NCI-H510A treated with DMSO at 0.1 percent for 48 hours (cell line): ENCODE measurements at regions not wholly inside any gene's neighbourhood (a gene's known extent, or its start where the extent isn't known, plus 50 kb on each side); places are given as distances from the start of the nearest gene placed in this dataset.

Experiments used
- DNase-seq: peaks from one replicate; lab custom pipeline; 2025; lab: John Stamatoyannopoulos, UW

- no peak for DNase-seq
Measured at GRCh38 chr16:82497139-82497538, 129.6 kb upstream of the CDH13 start.

- DNase-seq: no peak
Measured at GRCh38 chr16:82488460-82488859, 138.3 kb upstream of the CDH13 start.

- no peak for DNase-seq
Measured at GRCh38 chr16:82481455-82481854, 145.3 kb upstream of the CDH13 start.

GRCh38 chr16:82476786-82477185 is 150.0 kb upstream of the CDH13 start:
- no peak for DNase-seq

- no peak for DNase-seq
Measured at GRCh38 chr16:82470620-82471152, 156.1 kb upstream of the CDH13 start.

GRCh38 chr16:82470016-82470415 is 156.8 kb upstream of the CDH13 start:
- DNase-seq: no peak

- no peak for DNase-seq
Measured at GRCh38 chr16:82464187-82464586, 162.6 kb upstream of the CDH13 start.

- DNase-seq: peak; percentile 19
Measured at GRCh38 chr16:82460766-82461165, 166.0 kb upstream of the CDH13 start.

GRCh38 chr16:82459580-82460256 is 167.1 kb upstream of the CDH13 start:
- DNase-seq: no peak

- peak; percentile 58 for DNase-seq
Measured at GRCh38 chr16:82456683-82457082, 170.1 kb upstream of the CDH13 start.

GRCh38 chr16:82454566-82454965 is 172.2 kb upstream of the CDH13 start:
- DNase-seq: no peak

- DNase-seq: no peak
Measured at GRCh38 chr16:82454152-82454551, 172.6 kb upstream of the CDH13 start.

- no peak for DNase-seq
Measured at GRCh38 chr16:82452004-82452756, 174.6 kb upstream of the CDH13 start.

GRCh38 chr16:82451449-82451848 is 175.3 kb upstream of the CDH13 start:
- no peak for DNase-seq

- DNase-seq: no peak
Measured at GRCh38 chr16:82440336-82440735, 186.4 kb upstream of the CDH13 start.

- DNase-seq: no peak
Measured at GRCh38 chr16:82439678-82440293, 187.0 kb upstream of the CDH13 start.

- DNase-seq: no peak
Measured at GRCh38 chr16:82433042-82433441, 193.7 kb upstream of the CDH13 start.

- DNase-seq: no peak
Measured at GRCh38 chr16:82432261-82432660, 194.5 kb upstream of the CDH13 start.

GRCh38 chr16:82425661-82426060 is 201.1 kb upstream of the CDH13 start:
- DNase-seq: no peak

- no peak for DNase-seq
Measured at GRCh38 chr16:82421851-82422250, 204.9 kb upstream of the CDH13 start.

- no peak for DNase-seq
Measured at GRCh38 chr16:82419332-82419731, 207.4 kb upstream of the CDH13 start.

GRCh38 chr16:82414476-82414875 is 212.3 kb upstream of the CDH13 start:
- no peak for DNase-seq

- DNase-seq: no peak
Measured at GRCh38 chr16:82412770-82413169, 214.0 kb upstream of the CDH13 start.
